K562 (cell line): ENCODE measurements at regions not wholly inside any gene's neighbourhood (a gene's known extent, or its start where the extent isn't known, plus 50 kb on each side); places are given as distances from the start of the nearest gene placed in this dataset.

Experiments used
- ATAC-seq: fragments of 200-7000 bp; cut with Tn5 transposase; 3 replicates; pipeline ENCODE4 v1.9.1; 2020; ENCODE audit warnings: moderate library complexity
- BruUV-seq: library from RNA; stranded (reverse); fragments of 400-500 nt; replicated peaks from 2 replicates; lab custom pipeline; 2021; lab: Mats Ljungman, UMichigan
- CTCF ChIA-PET: fragments of 300-600 bp; formaldehyde crosslinking; extraction: SDS; loops from one replicate; lab custom pipeline; 2021; ENCODE audit warnings: low intra/inter-chr PET ratio; lab: Yijun Ruan, JAX
- POLR2A ChIA-PET: fragments of 300-600, 350-650 bp; sonication (Branson Sonifier 250); formaldehyde crosslinking; extraction: SDS; loops from one replicate; lab custom pipeline; 2021; ENCODE audit warnings: antibody characterized with exemption, inconsistent platforms; lab: Yijun Ruan, JAX
- DNase-seq, 4 experiments: peaks; one replicate each; pipeline versions ENCODE4 v3.0.0 to v3.0.0-alpha.2; 2011 to 2018; ENCODE audit warnings: low spot score in 3 of 4, mixed read lengths in 3 of 4; ENCODE audit errors: extremely low read depth in 1 of 4
- FAIRE-seq: peaks from 2 replicates; lab custom pipeline; 2011; peaks lifted over from hg19 to GRCh38; lab: Jason Lieb, UNC
- H2AFZ ChIP-seq: 2 replicates; pipeline ENCODE4 v1.6.0; 2011; ENCODE audit warnings: low read depth, low read length, control low read depth, inconsistent platforms
- H3K27ac ChIP-seq: fragments of 200-600 bp; 3 replicates; pipeline ENCODE4 v1.8.0; 2011; ENCODE audit warnings: low read depth, mild to moderate bottlenecking, control low read depth, inconsistent platforms, low read length, moderate library complexity, mixed read lengths; ENCODE audit errors: extremely low read depth
- H3K27me3 ChIP-seq, 2 experiments: fragments of 300-600 bp in 1 of 2; 2 replicates in 1 of 2; 3 replicates in 1 of 2; pipeline versions ENCODE4 v1.6.0 to v1.8.0; 2011; ENCODE audit warnings: inconsistent platforms in 2 of 2, low read length in 2 of 2, mild to moderate bottlenecking in 1 of 2, mixed read lengths in 1 of 2, moderate library complexity in 1 of 2; ENCODE audit not compliant: control insufficient read depth in 2 of 2, insufficient read depth in 2 of 2
- H3K36me3 ChIP-seq: fragments of 300-600 bp; 3 replicates; pipeline ENCODE4 v1.8.0; 2011; ENCODE audit warnings: mild to moderate bottlenecking, low read length, inconsistent platforms; ENCODE audit not compliant: control insufficient read depth, insufficient read depth
- H3K4me1 ChIP-seq, 2 experiments: fragments of 200-600 bp in 1 of 2; replicated peaks in 1 of 2; 2 replicates in 1 of 2; 3 replicates in 1 of 2; pipeline versions ENCODE4 v1.5.1 to v1.8.0; 2011; ENCODE audit warnings: inconsistent platforms in 2 of 2, low read length in 2 of 2, mild to moderate bottlenecking in 1 of 2, mixed read lengths in 1 of 2, moderate library complexity in 1 of 2; ENCODE audit not compliant: control insufficient read depth in 2 of 2, insufficient read depth in 2 of 2
- H3K4me2 ChIP-seq: 2 replicates; pipeline ENCODE4 v1.6.1; 2011; ENCODE audit warnings: low read length, control low read depth, inconsistent platforms, mixed read lengths; ENCODE audit not compliant: insufficient read depth
- H3K4me3 ChIP-seq: fragments of 200-600 bp; sonication (generic), shearing (Covaris generic); 2 replicates; pipeline ENCODE4 v1.5.1; 2016; ENCODE audit warnings: control low read depth, inconsistent platforms
- H3K79me2 ChIP-seq: fragments of 200-600 bp; 3 replicates; pipeline ENCODE4 v1.8.0; 2011; ENCODE audit warnings: low read length, inconsistent platforms; ENCODE audit not compliant: control insufficient read depth, insufficient read depth
- H3K9ac ChIP-seq, 2 experiments: 2 replicates each; pipeline versions ENCODE4 v1.6.0 to v1.6.1; 2011; ENCODE audit warnings: low read depth in 2 of 2, low read length in 2 of 2, control low read depth in 1 of 2, inconsistent platforms in 1 of 2, mild to moderate bottlenecking in 1 of 2, mixed read lengths in 1 of 2; ENCODE audit not compliant: insufficient read depth in 1 of 2
- H3K9me1 ChIP-seq: one replicate; pipeline ENCODE4 v1.6.0; 2011; ENCODE audit warnings: inconsistent platforms, mild to moderate bottlenecking, low read length, moderate library complexity; ENCODE audit not compliant: control insufficient read depth, insufficient read depth
- H3K9me3 ChIP-seq: replicated peaks from 2 replicates; pipeline ENCODE4 v1.5.1; 2011; ENCODE audit warnings: low read depth, low read length, inconsistent platforms; ENCODE audit not compliant: control insufficient read depth, insufficient read depth
- H4K20me1 ChIP-seq: replicated peaks from 2 replicates; pipeline ENCODE4 v1.6.1; 2011; ENCODE audit warnings: low read length, inconsistent platforms, mixed read lengths; ENCODE audit not compliant: control insufficient read depth, insufficient read depth
- ARNT ChIP-seq, 2 experiments: fragments of 450-650 bp; IDR thresholded peaks; 2 replicates each; pipeline ENCODE4 v1.6.1; 2016; ENCODE audit warnings: mild to moderate bottlenecking in 1 of 2
- CBX3 ChIP-seq, 2 experiments: IDR thresholded peaks; 1 replicate in 1 of 2; 2 replicates in 1 of 2; pipeline ENCODE4 v1.6.1; 2012; ENCODE audit warnings: inconsistent platforms in 2 of 2, low read length in 2 of 2, borderline replicate concordance in 1 of 2, control low read depth in 1 of 2
- HOXB6 ChIP-seq: fragments of 250-450 bp; sonication (Bioruptor Pico); IDR thresholded peaks from 2 replicates; pipeline ENCODE4 v1.5.1; 2022; ENCODE audit warnings: mild to moderate bottlenecking, borderline replicate concordance
- KAT7 ChIP-seq: sonication (generic); formaldehyde crosslinking; IDR thresholded peaks from 2 replicates; pipeline ENCODE4 v1.8.0; 2022; ENCODE audit warnings: missing genetic modification reagents, mild to moderate bottlenecking, borderline replicate concordance
- KLF13 ChIP-seq: fragments of 450-650 bp; IDR thresholded peaks from 2 replicates; pipeline ENCODE4 v1.6.1; 2016; ENCODE audit warnings: missing genetic modification characterization, low read depth, mild to moderate bottlenecking, missing compliant biosample characterization, moderate library complexity, borderline replicate concordance
- NR3C1 ChIP-seq: sonication (generic); formaldehyde crosslinking; IDR thresholded peaks from 2 replicates; pipeline ENCODE4 v1.8.1; 2022; ENCODE audit warnings: missing genetic modification reagents
- PTRF ChIP-seq: fragments of 450-650 bp; IDR thresholded peaks from 2 replicates; pipeline ENCODE4 v1.6.1; 2016; ENCODE audit warnings: mild to moderate bottlenecking, missing genetic modification characterization, missing compliant biosample characterization
- RBM25 ChIP-seq: fragments of 200-400 bp; formaldehyde crosslinking; IDR thresholded peaks from 2 replicates; pipeline ENCODE4 v1.6.1; 2018; ENCODE audit warnings: low read length, low read depth, moderate library complexity; ENCODE audit not compliant: severe bottlenecking
- TAF9B ChIP-seq: fragments of 450-650 bp; IDR thresholded peaks from 2 replicates; pipeline ENCODE4 v1.6.1; 2018; ENCODE audit warnings: mild to moderate bottlenecking; ENCODE audit not compliant: partially characterized antibody
- TRIM24 ChIP-seq, 2 experiments: fragments of 450-650 bp; IDR thresholded peaks; 2 replicates each; pipeline ENCODE4 v1.6.1; 2016
- ZBTB8A ChIP-seq: fragments of 450-650 bp; IDR thresholded peaks from 2 replicates; pipeline ENCODE4 v1.6.1; 2018; ENCODE audit warnings: mild to moderate bottlenecking, moderate library complexity; ENCODE audit not compliant: partially characterized antibody
- WGBS: fragments of 100-300 bp; shearing (Covaris generic); methylation state at CpG from one replicate; pipeline ENCODE4 v1.1.6; 2016; ENCODE audit warnings: low coverage, mixed read lengths; ENCODE audit not compliant: insufficient coverage; ENCODE audit errors: missing lambda C conversion rate; 5-methylcytosine and 5-hydroxymethylcytosine counted together
- in situ Hi-C: fragments of 300-500 bp; cut with MboI; formaldehyde crosslinking; loops from 4 replicates; pipeline ENCODE4 v1.15.0; 2018; ENCODE audit warnings: inconsistent platforms, mixed read lengths
- intact Hi-C: fragments of 100-400 bp; cut with micrococcal nuclease; formaldehyde crosslinking; loops from 2 replicates; pipeline ENCODE4 v1.14.2; 2022
- TF ChIP-seq, protein P1 (sequence below): fragments of 450-650 bp; IDR thresholded peaks from 2 replicates; pipeline ENCODE4 v1.6.1; 2018; ENCODE audit warnings: mild to moderate bottlenecking, low read depth; ENCODE audit not compliant: partially characterized antibody

DNA sequence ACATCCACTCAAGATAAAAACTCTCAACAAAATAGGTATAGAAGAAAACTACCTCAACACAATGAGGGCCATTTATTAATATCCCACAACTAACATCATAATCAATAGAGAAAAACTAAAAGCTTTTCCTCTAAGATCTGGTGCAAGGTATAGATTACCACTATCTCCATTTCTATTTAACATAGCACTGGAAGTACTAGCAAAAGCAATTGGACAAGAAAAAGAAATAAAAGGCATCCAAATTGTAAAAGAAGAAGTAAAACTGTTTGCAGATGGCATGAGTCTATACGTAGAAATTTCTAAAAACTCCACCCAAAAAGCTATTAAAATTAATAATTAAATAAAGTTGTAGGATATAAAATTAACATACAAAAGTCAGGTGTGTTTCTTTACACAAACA is 230.8 kb upstream of the PRSS16 start:
- FAIRE-seq = no peak
- no peaks in the 10 kb centered on the region for H3K9me1 ChIP-seq
- POLR2A ChIA-PET = no interaction called here
- no peaks in the 10 kb centered on the region for H3K27me3 ChIP-seq
- no peak for ATAC-seq
- intact Hi-C loops = loop anchor here (10.0 kb wide), 1 partner anchor 58 kb away; no protein-coding TSS in a partner anchor
- no peak overlapping the region for H3K4me3 ChIP-seq
- no peak for DNase-seq
- CTCF ChIA-PET = no interaction called here
- no peaks in the 10 kb centered on the region for H3K36me3 ChIP-seq
- no peaks in the 10 kb centered on the region for H4K20me1 ChIP-seq
- H3K9ac ChIP-seq = no peak overlapping the region
- WGBS = 0% methylated on average over 1 of the region's 1 CpG
- H3K79me2 ChIP-seq = peaks cover 53% of the 10 kb centered on the region
- H3K4me1 ChIP-seq = peaks cover 0 to 7% of the 10 kb centered on the region in 2 experiments; a peak in 3 of 5 replicates
- no TSS peak for BruUV-seq
- TF ChIP-seq CBX3 (IDR thresholded peaks at IDR 0.05; ENCODE audit: borderline replicate concordance in 1 of 2, low read length in 2 of 2) (peak in 1 of 2 experiments; percentile 91; a peak in 2 of 3 replicates), RBM25 (peak; percentile 87), ZBTB8A (no peak), KAT7 (CRISPR knock-in tag) (no peak), NR3C1 (no peak), TAF9B (no peak), TRIM24 (IDR thresholded peaks at IDR 0.05) (0 out of 4 replicates have a peak, but pooled peaks of 1 of the 2 experiments have one; percentile 19), ARNT (IDR thresholded peaks at IDR 0.05) (0 out of 4 replicates have a peak, but pooled peaks of 1 of the 2 experiments have one; percentile 23), PTRF (tag) (no peak), KLF13 (tag) (no peak), HOXB6 (no peak)
- TF ChIP-seq, protein P1, sequence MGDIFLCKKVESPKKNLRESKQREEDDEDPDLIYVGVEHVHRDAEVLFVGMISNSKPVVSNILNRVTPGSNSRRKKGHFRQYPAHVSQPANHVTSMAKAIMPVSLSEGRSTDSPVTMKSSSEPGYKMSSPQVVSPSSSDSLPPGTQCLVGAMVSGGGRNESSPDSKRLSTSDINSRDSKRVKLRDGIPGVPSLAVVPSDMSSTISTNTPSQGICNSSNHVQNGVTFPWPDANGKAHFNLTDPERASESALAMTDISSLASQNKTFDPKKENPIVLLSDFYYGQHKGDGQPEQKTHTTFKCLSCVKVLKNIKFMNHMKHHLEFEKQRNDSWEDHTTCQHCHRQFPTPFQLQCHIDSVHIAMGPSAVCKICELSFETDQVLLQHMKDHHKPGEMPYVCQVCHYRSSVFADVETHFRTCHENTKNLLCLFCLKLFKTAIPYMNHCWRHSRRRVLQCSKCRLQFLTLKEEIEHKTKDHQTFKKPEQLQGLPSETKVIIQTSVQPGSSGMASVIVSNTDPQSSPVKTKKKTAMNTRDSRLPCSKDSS = peak; percentile 64
- TF ChIP-seq, all 486 proteins: peak for 5
- no peaks in the 10 kb centered on the region; the same call in none of the 2 replicates for H3K9me3 ChIP-seq
- no peak overlapping the region for H3K4me2 ChIP-seq
- no peak overlapping the region for H2AFZ ChIP-seq
- in situ Hi-C loops = no loop called here
- H3K27ac ChIP-seq = no peak overlapping the region
